Jurkat, Clone E6-1 (cell line): ENCODE measurements at regions not wholly inside any gene's neighbourhood (a gene's known extent, or its start where the extent isn't known, plus 50 kb on each side); places are given as distances from the start of the nearest gene placed in this dataset.
"Not testable (repeated sequence)": the region's sequence is repeated elsewhere in the genome, so short reads cannot be mapped to it uniquely, and the experiment has no call there.

ENCODE experiments used
- DNase-seq: peaks from one replicate; pipeline ENCODE4 v3.0.0-alpha.2; 2011; ENCODE audit warnings: low read depth, low spot score
- H3K4me3 ChIP-seq: 2 replicates; pipeline ENCODE4 v1.5.1; 2011; ENCODE audit warnings: mild to moderate bottlenecking, low read length, control low read depth, moderate library complexity

GRCh38 chr20:39762716-39763115 is 800.6 kb downstream of the DHX35 start:
- H3K4me3 ChIP-seq, result no peak overlapping the region
- DNase-seq, result no peak

GRCh38 chr20:39758876-39759275 is 796.7 kb downstream of the DHX35 start:
- no peak for DNase-seq
- H3K4me3 ChIP-seq, result no peak overlapping the region

GRCh38 chr20:39756828-39757227 is 794.7 kb downstream of the DHX35 start:
- DNase-seq, result no peak
- no peak overlapping the region for H3K4me3 ChIP-seq

GRCh38 chr20:39756369-39756768 is 794.2 kb downstream of the DHX35 start:
- DNase-seq, result no peak
- H3K4me3 ChIP-seq, result no peak overlapping the region

- H3K4me3 ChIP-seq, result no peak overlapping the region
- DNase-seq, result no peak
Measured at GRCh38 chr20:39752262-39752876, 790.2 kb downstream of the DHX35 start.

GRCh38 chr20:39751557-39752137 is 789.5 kb downstream of the DHX35 start:
- no peak for DNase-seq
- no peak overlapping the region for H3K4me3 ChIP-seq

- no peak overlapping the region for H3K4me3 ChIP-seq
- DNase-seq, result no peak
Measured at GRCh38 chr20:39745380-39745779, 783.2 kb downstream of the DHX35 start.

GRCh38 chr20:39738651-39739050 is 776.5 kb downstream of the DHX35 start:
- no peak for DNase-seq
- no peak overlapping the region for H3K4me3 ChIP-seq

GRCh38 chr20:39736434-39737327 is 774.5 kb downstream of the DHX35 start:
- no peak overlapping the region for H3K4me3 ChIP-seq
- no peak for DNase-seq

GRCh38 chr20:39725513-39725912 is 763.4 kb downstream of the DHX35 start:
- not testable (repeated sequence) for H3K4me3 ChIP-seq, DNase-seq

GRCh38 chr20:39719293-39719692 is 757.1 kb downstream of the DHX35 start:
- DNase-seq, result no peak
- no peak overlapping the region for H3K4me3 ChIP-seq

GRCh38 chr20:39717936-39718335 is 755.8 kb downstream of the DHX35 start:
- no peak for DNase-seq
- H3K4me3 ChIP-seq, result no peak overlapping the region

GRCh38 chr20:39716796-39717341 is 754.7 kb downstream of the DHX35 start:
- no peak overlapping the region for H3K4me3 ChIP-seq
- DNase-seq, result no peak

GRCh38 chr20:39713076-39713840 is 751.1 kb downstream of the DHX35 start:
- no peak overlapping the region for H3K4me3 ChIP-seq
- no peak for DNase-seq

- DNase-seq, result no peak
- H3K4me3 ChIP-seq, result no peak overlapping the region
Measured at GRCh38 chr20:39706184-39706663, 744.1 kb downstream of the DHX35 start.

GRCh38 chr20:39705032-39705431 is 742.9 kb downstream of the DHX35 start:
- no peak for DNase-seq
- no peak overlapping the region for H3K4me3 ChIP-seq

- H3K4me3 ChIP-seq, DNase-seq: not testable (repeated sequence)
Measured at GRCh38 chr20:39703357-39703756, 741.2 kb downstream of the DHX35 start.

GRCh38 chr20:39702701-39703349 is 740.7 kb downstream of the DHX35 start:
- H3K4me3 ChIP-seq, result no peak overlapping the region
- DNase-seq, result no peak

- H3K4me3 ChIP-seq, result no peak overlapping the region
Measured at GRCh38 chr20:39700528-39700927, 738.4 kb downstream of the DHX35 start.

More at GRCh38 chr20:39700528-39700927, 738.4 kb downstream of the DHX35 start:
- DNase-seq, result peak; percentile 94
